ENCODE measurements at regions not wholly inside any gene's neighbourhood (a gene's known extent, or its start where the extent isn't known, plus 50 kb on each side); places are given as distances from the start of the nearest gene placed in this dataset.

DNA sequence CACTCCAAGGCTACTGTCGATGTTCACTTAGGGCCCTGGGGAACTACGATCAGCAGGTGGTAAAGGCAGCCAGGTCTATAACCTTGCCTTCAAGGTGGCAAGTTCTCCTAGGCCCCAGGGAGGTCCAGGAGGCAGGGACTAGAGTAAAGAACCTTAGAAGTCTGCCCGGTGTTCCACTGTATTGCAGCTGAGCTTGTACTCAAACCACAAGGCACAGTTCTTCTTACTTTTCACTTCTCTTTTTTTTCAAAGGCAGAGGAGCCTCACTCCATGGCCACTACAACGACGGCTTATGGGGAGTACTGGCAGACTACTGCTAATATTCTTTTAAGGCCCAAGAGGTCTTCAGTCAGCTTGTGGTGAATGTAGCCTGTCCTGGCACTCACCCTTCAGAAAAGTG is 78.8 kb upstream of the GPR174 start:
- TF ChIP-seq POLR2A (IDR thresholded peaks at IDR 0.05) (no peak), CTCF (IDR thresholded peaks at IDR 0.05) (no peak)
